ENCODE measurements at regions not wholly inside any gene's neighbourhood (a gene's known extent, or its start where the extent isn't known, plus 50 kb on each side); places are given as distances from the start of the nearest gene placed in this dataset.

GRCh38 chr11:33615751-33616150 is 84.9 kb downstream of the C11orf91 start:
- DNase-seq, result no peak

- DNase-seq, result no peak
Observed at GRCh38 chr11:33613404-33613803, 87.2 kb downstream of the C11orf91 start.

- DNase-seq, result no peak
Observed at GRCh38 chr11:33610903-33611302, 89.7 kb downstream of the C11orf91 start.

GRCh38 chr11:33608386-33608785 is 92.2 kb downstream of the C11orf91 start:
- DNase-seq, result no peak

- DNase-seq, result no peak
Observed at GRCh38 chr11:33606762-33607161, 93.9 kb downstream of the C11orf91 start.

- no peak for DNase-seq
Observed at GRCh38 chr11:33605703-33606102, 94.9 kb downstream of the C11orf91 start.

GRCh38 chr11:33598426-33599069 is 102.1 kb downstream of the C11orf91 start:
- no peak for DNase-seq

GRCh38 chr11:33594188-33594587 is 106.4 kb downstream of the C11orf91 start:
- DNase-seq, result no peak

GRCh38 chr11:33590441-33590840 is 110.2 kb downstream of the C11orf91 start:
- DNase-seq, result no peak

GRCh38 chr11:33588056-33588455 is 112.6 kb downstream of the C11orf91 start:
- DNase-seq, result no peak

- no peak for DNase-seq
Observed at GRCh38 chr11:33585586-33586209, 114.9 kb downstream of the C11orf91 start.

- DNase-seq, result no peak
Observed at GRCh38 chr11:33582636-33583325, 117.8 kb downstream of the C11orf91 start.

GRCh38 chr11:33579101-33579500 is 121.5 kb downstream of the C11orf91 start:
- no peak for DNase-seq

GRCh38 chr11:33577204-33577603 is 123.4 kb downstream of the C11orf91 start:
- no peak for DNase-seq

- no peak for DNase-seq
Observed at GRCh38 chr11:33575311-33575710, 125.3 kb downstream of the C11orf91 start.

- no peak for DNase-seq
Observed at GRCh38 chr11:33574331-33574730, 126.3 kb downstream of the C11orf91 start.

- DNase-seq, result no peak
Observed at GRCh38 chr11:33569333-33569732, 131.3 kb downstream of the C11orf91 start.

GRCh38 chr11:33567004-33567403 is 133.6 kb downstream of the C11orf91 start:
- DNase-seq, result no peak

- DNase-seq, result no peak
Observed at GRCh38 chr11:33564856-33565453, 135.7 kb downstream of the C11orf91 start.

GRCh38 chr11:33560729-33561128 is 139.9 kb downstream of the C11orf91 start:
- DNase-seq, result no peak

GRCh38 chr11:33559567-33559966 is 141.1 kb downstream of the C11orf91 start:
- no peak for DNase-seq

GRCh38 chr11:33558097-33558496 is 142.5 kb downstream of the C11orf91 start:
- no peak for DNase-seq

GRCh38 chr11:33557201-33557600 is 143.4 kb downstream of the C11orf91 start:
- no peak for DNase-seq

GRCh38 chr11:33554219-33554618 is 146.4 kb downstream of the C11orf91 start:
- no peak for DNase-seq
